GM19452 (cell line): ENCODE measurements at regions not wholly inside any gene's neighbourhood (a gene's known extent, or its start where the extent isn't known, plus 50 kb on each side); places are given as distances from the start of the nearest gene placed in this dataset.

Experiments used
- ATAC-seq: cut with Tn5 transposase; IDR thresholded peaks from one replicate; pipeline ENCODE4 v1.9.1; 2021; ENCODE audit not compliant: unreplicated experiment

DNA sequence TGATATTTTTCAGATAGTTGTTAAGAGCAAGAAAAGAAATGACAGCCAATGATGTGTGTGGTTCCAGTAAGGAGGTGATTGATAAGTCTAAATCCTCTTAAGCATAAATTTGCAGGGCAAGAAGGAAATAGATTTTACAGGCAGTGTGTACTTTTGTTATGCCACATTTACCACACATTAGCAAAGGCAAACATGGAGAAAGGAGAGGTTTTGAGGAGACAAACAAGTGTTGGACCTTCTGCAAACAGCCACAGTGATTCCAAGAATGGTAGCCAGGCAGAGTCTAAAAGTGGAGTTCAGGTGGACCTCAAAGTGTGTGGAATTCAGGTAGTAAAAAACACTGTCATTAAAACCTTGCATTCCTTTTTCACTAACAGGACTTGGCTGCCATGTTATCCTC is 295.9 kb upstream of the ITGA1 start:
- ATAC-seq: no peak

DNA sequence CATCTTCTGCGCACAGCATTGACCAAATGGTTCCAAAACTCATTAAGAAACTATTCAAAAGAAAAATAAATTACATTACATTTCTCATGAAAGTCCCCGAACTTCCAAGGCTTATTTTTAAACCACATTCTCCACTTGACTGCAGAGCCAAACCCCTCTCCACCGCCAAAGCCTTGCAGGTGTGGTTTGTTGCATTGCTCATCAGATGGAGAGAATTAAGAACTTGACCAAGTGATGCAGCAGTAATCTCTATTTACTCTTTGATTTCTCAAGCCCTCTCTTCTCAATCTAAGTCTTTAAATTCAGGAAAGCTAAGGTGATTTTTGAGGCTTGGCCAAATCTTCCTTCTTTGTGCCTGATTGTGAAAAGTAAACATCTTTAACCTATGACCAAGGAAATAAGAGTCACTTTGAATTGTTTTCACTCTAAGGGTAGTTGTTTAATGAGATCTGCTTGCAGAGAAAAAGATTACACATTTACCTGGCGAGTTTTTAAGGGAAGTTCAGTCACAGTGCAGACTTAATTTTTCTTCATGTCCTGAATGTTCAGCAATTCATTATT is 290.5 kb upstream of the ITGA1 start:
- ATAC-seq: no peak

DNA sequence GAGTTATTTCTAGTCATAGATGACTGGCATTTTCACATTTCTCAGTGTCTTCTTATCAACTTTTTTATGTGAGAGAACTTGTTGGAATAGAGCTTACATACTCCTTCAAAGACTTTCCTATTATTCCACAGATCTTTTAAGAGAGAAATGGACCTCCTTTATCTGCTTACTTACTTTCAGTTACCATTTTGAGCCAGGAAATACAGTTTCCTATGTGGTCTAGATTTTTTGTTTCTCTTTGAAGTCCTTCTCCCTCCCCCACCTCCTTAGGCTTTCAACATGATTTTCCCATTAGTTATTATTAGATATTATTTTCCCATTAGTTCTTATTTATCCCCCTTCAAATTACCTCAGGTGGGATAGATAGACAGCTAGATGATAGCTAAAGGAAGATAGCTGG is 289.1 kb upstream of the ITGA1 start:
- no peak for ATAC-seq

DNA sequence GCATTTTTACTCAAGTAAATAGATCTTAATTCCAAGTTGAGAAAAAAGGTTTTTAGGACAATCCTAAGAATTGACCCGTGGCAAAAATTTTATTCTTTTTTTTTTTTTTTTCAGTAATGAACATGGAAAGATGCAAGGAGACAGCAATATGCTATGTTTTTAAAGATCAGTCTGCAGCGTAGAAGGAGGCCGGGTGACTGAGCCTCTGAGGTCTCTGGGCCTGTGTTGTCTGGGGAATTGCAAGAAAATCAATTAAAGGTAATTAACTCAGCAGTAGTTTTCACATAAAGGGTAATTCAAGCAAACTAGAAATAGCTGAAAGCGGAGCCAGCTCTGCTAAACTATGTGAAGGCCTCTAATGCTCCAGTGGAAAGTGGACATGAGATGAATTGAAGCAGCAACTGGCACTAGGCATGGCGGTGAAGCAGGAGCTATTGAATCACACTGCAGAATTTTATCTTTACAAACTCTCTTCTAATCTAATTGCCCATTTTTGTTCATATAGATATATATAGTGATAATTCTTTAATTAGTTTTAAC is 285.2 kb upstream of the ITGA1 start:
- ATAC-seq: no peak

DNA sequence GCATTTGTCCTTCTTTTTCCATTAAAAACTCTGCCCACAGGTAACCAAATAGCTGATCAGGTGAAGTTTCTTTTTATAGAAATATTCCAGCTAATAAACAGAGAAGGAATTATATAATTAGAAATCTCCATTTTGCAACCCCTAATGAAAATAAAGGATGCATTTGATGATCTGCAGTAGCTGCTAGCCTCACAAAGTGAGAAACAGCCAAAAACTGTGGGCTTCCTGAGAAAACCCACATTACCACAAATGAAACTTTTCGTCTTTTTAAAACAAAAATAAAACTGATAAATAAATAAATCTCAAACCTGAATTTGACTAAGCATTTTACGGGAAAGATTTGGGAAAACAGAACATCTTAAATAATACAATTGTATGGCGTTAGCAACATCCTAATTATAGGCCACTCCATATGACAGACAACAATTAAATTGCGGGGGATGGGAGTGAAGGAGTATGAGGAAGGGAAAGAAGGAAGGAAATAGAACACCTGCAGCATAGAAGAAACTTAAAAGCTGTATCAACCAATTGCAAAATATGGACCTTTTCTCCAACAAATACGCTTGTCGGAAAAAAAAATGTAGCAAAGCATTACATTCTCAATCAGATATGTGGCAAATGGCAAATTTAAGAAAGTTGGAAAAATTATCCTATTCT is 283.0 kb upstream of the ITGA1 start:
- no peak for ATAC-seq

DNA sequence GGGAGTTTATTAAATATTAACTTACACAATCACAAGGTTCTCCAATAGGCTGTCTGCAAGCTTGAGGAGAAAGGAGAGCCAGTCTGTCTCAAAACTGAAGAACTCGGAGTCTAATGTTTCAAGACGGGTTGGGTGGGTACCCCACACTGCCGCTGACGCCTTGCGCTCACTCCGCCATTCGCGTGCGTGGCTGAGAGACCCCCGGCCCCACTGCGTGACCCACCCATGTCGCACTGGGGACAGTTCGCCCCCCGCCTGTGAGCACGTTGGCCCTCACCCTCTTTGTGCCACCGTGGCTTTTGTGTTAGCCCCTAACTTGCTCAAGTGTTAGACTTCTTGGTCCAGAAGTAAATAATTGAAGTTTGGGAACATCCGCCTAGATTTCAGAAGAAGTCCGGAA is 270.0 kb upstream of the ITGA1 start:
- no peak for ATAC-seq

DNA sequence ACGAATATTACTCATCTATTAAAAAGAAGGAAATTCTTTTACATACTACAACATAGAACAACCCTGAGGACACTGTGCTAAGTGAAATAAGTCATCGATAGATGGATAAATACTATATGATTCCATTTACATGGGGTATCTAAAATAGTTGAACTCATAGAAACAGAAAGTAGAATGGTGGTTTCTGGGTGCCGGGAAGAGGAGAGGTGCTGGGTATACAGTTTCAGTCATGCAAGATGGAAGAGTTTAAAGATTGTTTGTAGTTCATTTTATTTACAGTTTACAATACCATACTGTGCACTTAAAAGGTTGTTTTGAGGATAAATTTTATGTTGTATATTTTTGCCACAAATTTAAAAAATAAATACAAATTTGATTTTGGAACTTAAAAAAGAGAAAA is 267.5 kb upstream of the ITGA1 start:
- no peak for ATAC-seq

DNA sequence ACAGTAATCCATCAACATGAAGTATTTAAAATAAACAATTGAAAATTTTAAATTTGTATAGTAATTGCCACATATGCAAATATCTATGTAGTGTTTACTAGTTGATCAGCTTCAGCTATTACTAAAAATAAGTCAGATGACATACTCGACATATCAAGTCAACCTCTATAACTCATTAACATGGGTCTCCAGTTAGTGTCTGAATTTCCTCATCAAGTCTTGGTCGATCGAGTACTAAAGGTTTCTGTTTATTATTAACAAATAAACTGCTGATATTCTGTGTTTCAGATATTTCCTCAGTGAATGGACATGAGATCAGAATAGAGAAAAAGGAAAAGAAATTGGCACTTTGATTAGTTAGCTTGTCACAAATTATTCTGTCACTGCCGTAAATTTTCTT is 266.5 kb upstream of the ITGA1 start:
- ATAC-seq: no peak

DNA sequence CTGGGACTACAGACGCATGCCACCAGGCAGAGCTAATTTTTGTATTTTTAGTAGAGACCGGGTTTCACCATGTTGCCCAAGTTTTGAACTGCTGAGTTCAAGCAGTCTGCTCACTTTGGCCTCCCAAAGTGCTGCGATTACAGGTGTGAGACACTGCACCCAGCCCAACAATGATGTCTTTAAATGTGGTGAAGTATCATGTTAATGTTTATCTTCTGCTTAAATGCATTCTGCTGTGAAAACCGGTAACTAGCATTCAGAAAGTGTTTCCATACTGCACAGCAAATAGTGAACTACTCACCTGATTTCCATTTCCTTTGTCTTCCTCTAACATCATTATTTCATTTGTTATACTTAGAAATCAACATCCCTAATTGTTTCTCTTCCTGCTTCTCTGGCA is 264.0 kb upstream of the ITGA1 start:
- ATAC-seq: no peak

DNA sequence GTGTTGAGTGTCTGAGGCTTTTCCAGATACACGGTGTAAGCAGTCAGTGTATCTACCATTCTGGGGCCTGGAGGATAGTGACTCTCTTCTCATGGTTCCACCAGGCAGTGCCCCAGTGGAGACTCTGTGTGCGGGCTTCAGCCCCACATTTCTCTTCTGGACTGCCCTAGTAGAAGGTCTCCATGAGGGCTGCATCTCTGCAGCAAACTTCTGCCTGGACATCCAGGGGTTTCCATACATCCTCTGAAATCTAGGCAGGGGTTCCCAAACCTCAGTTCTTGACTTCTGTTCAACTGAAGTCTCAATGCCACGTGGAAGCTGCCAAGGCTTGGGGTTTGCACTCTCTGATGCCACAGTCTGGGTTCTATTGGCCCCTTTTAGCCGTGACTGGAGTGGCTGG is 256.6 kb upstream of the ITGA1 start:
- ATAC-seq: no peak

DNA sequence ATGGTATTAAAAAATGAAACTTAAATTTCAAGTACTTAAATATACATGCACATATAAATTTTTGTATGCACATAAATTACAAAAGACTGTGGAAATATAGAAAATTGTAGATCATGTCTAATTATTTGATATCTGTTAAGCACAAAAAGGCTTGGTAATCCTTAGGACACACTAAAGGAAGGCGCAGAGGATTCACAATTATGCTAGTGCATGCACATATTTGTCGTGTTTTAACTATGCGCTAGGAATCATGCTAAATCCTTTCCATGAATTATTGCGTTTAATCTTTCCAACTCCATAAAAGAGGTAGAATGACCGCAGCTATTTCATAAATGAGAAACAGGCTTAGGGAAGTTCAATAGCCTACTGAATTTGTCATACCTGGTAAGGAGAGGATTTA is 244.1 kb upstream of the ITGA1 start:
- no peak for ATAC-seq

DNA sequence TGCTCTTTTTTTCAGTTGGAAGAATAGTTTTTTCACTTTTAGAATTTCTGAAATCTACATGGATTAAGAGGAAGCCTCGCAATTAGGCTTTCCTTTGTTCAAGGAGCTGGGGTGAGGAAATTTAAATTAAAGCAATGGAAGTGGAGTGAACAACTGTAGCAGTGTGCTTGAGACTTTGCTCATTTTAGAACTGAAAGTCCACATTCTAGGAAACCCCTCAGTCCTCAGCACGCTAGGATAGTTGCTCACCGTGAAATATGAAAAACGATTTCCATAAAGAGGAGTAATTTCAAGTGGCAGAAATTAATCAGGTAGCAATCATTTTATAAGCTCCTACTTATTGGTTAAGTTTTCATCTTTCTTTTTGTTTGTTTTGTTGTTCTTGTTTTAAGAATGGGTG is 243.0 kb upstream of the ITGA1 start:
- ATAC-seq: no peak

DNA sequence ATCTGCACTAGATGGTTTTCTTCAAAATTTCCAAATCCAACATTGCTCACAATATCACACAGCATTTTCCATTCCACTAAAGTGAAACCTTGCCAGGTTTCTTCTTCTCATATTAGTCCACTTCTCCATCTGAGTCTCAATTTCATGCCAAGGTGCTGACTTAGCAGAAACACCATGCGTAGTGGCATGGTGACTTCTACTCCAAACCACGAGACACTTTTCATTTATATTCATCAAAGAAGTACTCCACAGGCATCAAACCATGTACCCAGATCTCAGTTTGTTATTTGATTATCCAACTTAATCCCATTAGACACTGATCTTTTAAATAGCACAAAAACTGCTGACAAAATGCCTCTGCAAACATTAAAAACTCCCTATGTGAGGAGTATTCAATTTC is 233.4 kb upstream of the ITGA1 start:
- no peak for ATAC-seq

DNA sequence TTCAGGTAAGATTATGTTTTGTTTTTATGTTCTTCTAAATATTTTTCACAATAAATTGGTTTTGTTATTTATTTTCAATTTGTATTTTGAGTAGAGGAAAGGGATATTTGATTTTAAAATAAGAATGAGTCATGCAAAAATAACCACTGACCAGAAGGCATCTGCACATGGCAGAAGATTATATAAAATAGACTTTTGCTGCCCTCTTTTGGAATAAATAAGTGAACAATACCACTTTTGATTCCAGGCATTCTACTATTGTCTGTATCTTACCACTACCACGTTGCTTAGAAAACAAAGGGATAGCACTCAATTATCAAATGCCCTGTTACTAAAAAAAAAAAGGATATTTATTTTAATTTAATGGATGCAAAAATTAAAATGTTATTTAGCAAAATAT is 227.3 kb upstream of the ITGA1 start:
- no peak for ATAC-seq

DNA sequence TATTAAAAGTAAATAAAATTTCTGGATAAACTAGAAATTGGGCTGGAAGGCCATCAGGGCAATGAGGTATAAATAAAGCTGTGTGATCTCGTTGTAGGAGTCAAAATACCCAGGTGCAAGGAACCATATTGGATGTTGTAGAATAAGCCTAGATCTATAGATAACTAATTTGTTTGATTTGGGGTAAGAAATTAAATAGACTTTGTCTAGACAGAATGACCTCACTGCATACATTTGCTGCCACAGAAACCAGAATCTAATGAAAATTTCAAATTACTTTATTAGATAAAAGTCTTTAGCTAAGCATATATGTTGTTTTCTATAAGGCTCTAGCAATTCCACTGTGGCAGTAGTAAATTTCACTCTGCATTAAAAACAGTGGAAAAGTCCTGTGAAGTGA is 225.2 kb upstream of the ITGA1 start:
- ATAC-seq: no peak

DNA sequence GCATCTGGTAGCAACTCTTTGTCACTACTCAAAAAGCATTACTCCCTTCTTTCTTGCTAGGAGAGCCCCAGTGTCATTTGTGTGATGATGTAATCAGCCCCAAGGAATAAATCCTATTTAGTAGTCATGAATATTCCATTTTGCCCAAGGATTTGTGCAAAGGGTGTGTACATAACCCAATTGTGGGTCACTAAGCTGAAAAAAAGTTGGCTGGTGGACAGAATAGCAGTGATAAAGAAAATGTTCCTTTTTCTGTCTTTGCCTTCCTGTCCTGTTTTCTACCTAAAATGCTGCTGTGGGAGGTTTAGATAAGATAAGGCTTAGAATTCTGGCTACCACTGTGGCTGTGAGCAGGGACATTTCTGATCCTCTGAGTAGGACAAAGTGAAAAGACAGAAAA is 223.1 kb upstream of the ITGA1 start:
- no peak for ATAC-seq

DNA sequence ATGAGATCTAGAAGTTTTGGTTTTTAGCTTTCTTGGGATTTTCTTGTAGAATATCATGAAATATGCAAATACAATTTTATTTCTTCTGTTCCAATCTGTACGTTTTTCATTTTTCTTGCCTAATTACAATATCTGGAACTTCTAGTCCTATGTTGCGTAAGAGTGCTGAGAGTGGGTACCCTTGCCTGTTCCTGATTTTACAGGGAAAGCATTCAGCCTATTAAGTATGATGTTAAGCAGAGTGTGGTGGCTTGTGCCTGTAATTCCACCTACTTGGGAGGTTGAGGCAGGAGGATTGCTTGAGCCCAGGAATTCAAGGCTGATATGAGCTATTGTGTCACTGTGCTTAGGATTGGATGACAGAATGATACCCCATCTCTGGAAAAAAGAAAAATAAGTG is 210.2 kb upstream of the ITGA1 start:
- ATAC-seq: no peak

DNA sequence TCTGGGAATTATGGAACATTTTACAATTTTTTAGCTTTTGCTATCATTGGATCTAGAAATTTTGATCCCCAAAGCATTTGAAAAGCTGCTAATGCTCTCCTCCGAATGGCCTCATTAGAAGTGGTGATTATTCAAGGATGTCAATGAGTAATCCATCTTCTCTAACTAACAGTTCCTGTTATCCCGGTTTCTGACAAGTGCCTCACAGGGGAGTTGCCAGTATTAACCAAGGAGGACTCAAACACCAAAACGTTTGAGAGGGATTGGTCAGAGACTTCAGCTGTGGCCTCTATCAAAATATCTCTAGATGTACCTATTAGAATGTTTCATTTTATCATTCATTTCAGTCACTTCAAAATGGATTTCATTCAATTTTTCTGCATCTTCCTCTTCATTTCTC is 208.3 kb upstream of the ITGA1 start:
- ATAC-seq: no peak

DNA sequence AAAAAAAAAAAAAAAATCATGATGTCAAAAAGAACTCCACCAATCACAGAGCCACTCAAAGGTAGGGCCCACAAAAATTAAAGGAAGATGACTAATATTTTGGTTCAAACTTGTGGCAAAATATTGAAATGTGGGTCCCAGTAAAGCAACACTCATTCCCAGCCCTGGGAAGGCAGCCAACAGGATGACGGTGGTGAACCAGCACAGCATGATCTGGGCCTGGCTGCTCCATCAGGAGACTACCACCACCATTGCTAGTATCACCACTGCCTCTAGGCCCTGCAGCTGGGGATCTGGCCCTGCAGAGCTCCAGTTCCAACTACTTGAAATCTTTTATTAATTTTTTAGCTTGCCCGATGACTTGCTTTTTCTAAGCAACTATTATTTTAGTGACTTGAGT is 206.8 kb upstream of the ITGA1 start:
- no peak for ATAC-seq

DNA sequence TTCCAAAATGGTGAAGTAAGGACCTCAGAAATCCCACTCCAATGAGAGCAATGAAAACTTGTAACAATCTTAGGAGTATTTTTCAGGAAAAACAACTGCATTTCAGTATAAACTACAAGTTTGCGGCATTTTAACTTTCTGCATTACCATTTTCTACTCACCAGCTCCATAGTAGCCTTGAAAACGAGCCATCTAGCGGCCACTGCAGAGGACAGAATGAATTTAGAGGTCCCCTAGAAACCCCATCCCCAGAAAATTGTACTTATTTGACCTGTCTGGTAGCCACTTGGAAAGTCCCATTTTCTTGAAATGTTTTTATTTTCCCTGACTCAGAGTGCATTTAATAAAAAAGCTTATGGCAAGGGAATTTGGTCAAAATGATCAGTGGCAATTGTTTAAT is 205.4 kb upstream of the ITGA1 start:
- no peak for ATAC-seq

DNA sequence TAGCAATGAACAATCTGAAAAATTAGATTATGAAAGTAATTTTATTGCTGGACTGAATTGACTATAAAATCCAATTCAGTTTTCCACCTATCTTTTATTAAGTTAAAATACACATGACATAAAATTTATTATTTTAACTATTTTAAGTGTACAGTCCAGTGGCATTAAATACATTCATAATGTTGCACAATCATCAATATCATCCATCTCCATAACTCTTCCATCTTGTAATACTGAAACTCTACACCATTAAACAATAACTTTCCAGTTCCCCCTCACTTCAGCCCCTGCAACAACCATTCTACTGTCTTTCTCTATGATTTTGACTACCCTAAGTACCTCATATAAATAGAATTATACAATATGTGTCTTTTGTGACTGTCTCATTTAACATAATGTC is 200.6 kb upstream of the ITGA1 start:
- no peak for ATAC-seq

DNA sequence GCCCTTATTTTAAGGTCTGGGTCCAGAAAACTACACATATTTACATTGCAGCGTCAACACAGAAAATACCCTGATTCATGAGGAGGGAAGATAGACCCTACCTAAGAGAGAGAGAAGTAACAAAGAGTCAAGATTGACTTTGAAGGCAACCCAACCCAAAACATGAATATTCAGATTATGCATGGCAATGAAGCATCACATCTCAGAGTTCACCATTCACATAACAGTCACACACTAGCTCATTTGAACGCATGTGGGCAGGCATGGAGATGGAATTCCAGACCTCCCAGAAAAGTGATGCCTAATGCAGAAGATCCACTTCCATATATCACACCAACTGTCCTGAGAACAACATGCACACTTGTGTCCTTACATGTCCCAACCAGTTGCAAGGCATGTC is 190.1 kb upstream of the ITGA1 start:
- no peak for ATAC-seq

DNA sequence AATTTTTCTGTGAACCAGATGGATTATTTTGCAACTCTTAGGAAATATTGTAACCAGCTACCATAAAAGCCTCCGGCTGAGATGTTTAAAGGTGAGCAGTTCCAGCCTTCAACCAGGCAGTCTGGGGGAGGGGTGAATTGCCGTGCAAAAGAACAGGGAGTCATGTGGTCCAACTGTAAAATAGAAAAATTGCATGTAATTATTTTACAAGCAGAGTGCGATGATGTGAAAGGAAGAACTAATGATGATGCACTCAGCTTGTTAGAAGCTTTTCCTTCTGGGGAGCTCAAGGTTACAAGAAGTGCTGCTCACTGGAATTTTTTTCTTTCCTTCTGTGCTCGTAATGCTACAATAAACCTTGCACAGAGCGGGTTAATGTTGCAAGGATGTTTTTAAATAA is 188.7 kb upstream of the ITGA1 start:
- ATAC-seq: no peak
